Kidney epithelial cell (primary cell): ENCODE measurements at regions not wholly inside any gene's neighbourhood (a gene's known extent, or its start where the extent isn't known, plus 50 kb on each side); places are given as distances from the start of the nearest gene placed in this dataset.

Experiments
- DNase-seq: peaks from one replicate; pipeline ENCODE4 v3.0.0-alpha.2; 2010; ENCODE audit warnings: low read depth
- H3K27me3 ChIP-seq: 2 replicates; pipeline ENCODE4 v1.6.0; 2011; ENCODE audit warnings: low read length; ENCODE audit not compliant: control insufficient read depth, insufficient read depth
- H3K36me3 ChIP-seq: 2 replicates; pipeline ENCODE4 v1.5.1; 2011; ENCODE audit warnings: low read length; ENCODE audit not compliant: control insufficient read depth, insufficient read depth
- H3K4me3 ChIP-seq: 2 replicates; pipeline ENCODE4 v1.5.1; 2011; ENCODE audit warnings: low read depth, mild to moderate bottlenecking, control low read depth, low read length
- CTCF ChIP-seq: IDR thresholded peaks from 2 replicates; pipeline ENCODE4 v1.5.1; 2011; ENCODE audit warnings: mild to moderate bottlenecking, moderate library complexity, low read length, control low read depth, inconsistent platforms; ENCODE audit not compliant: insufficient read depth, poor library complexity, severe bottlenecking

- H3K4me3 ChIP-seq = no peak overlapping the region
- TF ChIP-seq CTCF = no peak
- no peak for DNase-seq
- no peaks in the 10 kb centered on the region for H3K27me3 ChIP-seq
- H3K36me3 ChIP-seq = no peaks in the 10 kb centered on the region
Measured at GRCh38 chr2:137729305-137729704, 235.0 kb upstream of the HNMT start.

GRCh38 chr2:137737559-137737958, 226.7 kb upstream of the HNMT start:
- no peak for TF ChIP-seq CTCF
- H3K4me3 ChIP-seq = no peak overlapping the region
- H3K36me3 ChIP-seq = no peaks in the 10 kb centered on the region
- H3K27me3 ChIP-seq = no peaks in the 10 kb centered on the region
- no peak for DNase-seq

GRCh38 chr2:137741784-137742362, 222.4 kb upstream of the HNMT start:
- no peak for DNase-seq
- Histone ChIP-seq H3K36me3 (no peaks in the 10 kb centered on the region), H3K4me3 (no peak overlapping the region), H3K27me3 (no peaks in the 10 kb centered on the region)
- no peak for TF ChIP-seq CTCF

DNA sequence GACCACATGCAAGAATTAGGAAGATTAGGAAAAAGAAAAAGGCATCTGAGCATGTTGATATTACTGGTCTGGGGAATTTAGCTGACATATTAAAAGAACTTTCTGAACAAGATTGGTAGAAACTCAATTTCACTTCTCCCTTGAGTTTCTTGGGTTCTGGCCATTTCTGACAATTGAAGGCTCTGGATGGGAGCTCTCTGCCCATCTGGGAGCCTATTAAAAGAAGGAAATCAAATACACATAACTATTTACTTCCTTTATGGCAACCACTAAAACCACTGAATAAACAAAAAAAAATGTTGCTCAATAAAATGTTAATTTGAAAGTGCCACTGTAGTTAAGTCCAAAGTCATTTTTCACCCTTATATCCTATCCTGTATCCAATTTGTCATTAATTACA, 216.8 kb upstream of the HNMT start:
- no peak for TF ChIP-seq CTCF
- H3K27me3 ChIP-seq = no peaks in the 10 kb centered on the region
- H3K4me3 ChIP-seq = no peak overlapping the region

DNA sequence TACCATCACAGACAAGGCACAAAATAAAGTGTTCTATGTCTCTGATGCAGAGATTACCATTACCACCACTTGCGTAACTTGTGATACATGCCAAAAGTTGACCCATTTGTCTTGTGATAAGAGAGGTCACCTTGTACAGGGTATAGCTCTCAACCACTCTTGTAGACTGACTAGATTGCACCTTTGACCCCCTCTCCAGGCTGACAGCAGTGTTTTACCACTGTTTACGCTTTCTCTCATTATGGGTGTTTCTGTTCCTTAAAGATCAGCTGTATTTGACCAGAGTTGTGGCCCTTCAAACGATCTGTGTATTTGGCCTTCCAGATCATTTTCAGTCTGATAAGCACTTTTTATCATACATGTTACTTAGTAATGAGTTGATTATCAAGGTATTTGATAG, 215.7 kb upstream of the HNMT start:
- Histone ChIP-seq H3K27me3 (no peaks in the 10 kb centered on the region), H3K36me3 (no peaks in the 10 kb centered on the region), H3K4me3 (no peak overlapping the region)
- no peak for TF ChIP-seq CTCF
- DNase-seq = no peak

More for the DNA sequence above, 216.8 kb upstream of the HNMT start:
- no peaks in the 10 kb centered on the region for H3K36me3 ChIP-seq
- no peak for DNase-seq

GRCh38 chr2:137764646-137765045, 199.6 kb upstream of the HNMT start:
- DNase-seq = no peak
- H3K4me3 ChIP-seq = no peak overlapping the region
- no peaks in the 10 kb centered on the region for H3K27me3 ChIP-seq
- no peak for TF ChIP-seq CTCF
- no peaks in the 10 kb centered on the region for H3K36me3 ChIP-seq
